ENCODE measurements at regions not wholly inside any gene's neighbourhood (a gene's known extent, or its start where the extent isn't known, plus 50 kb on each side); places are given as distances from the start of the nearest gene placed in this dataset.

- TF ChIP-seq POLR2A (IDR thresholded peaks at IDR 0.05; ENCODE audit: low read depth, low read length) (no peak), POLR2AphosphoS5 (IDR thresholded peaks at IDR 0.05; ENCODE audit: low read depth, low read length) (no peak), TAF1 (IDR thresholded peaks at IDR 0.05; ENCODE audit: borderline replicate concordance, low read depth, low read length) (no peak)
Observed at GRCh38 chr3:194740859-194741491, 55.3 kb downstream of the FAM43A start.
